ENCODE measurements at regions not wholly inside any gene's neighbourhood (a gene's known extent, or its start where the extent isn't known, plus 50 kb on each side); places are given as distances from the start of the nearest gene placed in this dataset.

DNA sequence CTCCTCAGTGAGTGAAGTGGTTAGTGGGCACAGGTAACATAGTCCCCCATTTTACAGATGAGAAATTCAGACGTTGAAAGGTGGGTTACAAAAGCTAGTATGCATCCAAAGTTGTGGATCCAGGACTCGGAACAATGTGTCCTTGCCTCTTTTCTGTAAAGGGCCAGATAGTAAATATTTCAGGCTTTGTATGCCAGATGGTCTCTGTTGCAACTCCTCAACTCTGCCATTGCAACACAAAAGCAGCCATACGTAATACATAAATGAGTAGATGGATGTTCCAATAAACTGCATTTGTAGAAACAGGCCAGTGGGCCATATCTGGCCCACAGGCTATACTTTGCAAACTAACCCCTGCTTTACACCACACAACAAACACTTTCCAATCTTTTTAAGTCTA, 166.6 kb upstream of the PKDCC start:
- DNase-seq (ENCODE audit: low read depth) = peak; percentile 95
- H3K4me3 ChIP-seq (ENCODE audit: low read depth, low read length) = no peak overlapping the region
- TF ChIP-seq, protein P1, sequence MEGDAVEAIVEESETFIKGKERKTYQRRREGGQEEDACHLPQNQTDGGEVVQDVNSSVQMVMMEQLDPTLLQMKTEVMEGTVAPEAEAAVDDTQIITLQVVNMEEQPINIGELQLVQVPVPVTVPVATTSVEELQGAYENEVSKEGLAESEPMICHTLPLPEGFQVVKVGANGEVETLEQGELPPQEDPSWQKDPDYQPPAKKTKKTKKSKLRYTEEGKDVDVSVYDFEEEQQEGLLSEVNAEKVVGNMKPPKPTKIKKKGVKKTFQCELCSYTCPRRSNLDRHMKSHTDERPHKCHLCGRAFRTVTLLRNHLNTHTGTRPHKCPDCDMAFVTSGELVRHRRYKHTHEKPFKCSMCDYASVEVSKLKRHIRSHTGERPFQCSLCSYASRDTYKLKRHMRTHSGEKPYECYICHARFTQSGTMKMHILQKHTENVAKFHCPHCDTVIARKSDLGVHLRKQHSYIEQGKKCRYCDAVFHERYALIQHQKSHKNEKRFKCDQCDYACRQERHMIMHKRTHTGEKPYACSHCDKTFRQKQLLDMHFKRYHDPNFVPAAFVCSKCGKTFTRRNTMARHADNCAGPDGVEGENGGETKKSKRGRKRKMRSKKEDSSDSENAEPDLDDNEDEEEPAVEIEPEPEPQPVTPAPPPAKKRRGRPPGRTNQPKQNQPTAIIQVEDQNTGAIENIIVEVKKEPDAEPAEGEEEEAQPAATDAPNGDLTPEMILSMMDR (IDR thresholded peaks at IDR 0.05; ENCODE audit: insufficient read depth, low read depth, low read length) = no peak

DNA sequence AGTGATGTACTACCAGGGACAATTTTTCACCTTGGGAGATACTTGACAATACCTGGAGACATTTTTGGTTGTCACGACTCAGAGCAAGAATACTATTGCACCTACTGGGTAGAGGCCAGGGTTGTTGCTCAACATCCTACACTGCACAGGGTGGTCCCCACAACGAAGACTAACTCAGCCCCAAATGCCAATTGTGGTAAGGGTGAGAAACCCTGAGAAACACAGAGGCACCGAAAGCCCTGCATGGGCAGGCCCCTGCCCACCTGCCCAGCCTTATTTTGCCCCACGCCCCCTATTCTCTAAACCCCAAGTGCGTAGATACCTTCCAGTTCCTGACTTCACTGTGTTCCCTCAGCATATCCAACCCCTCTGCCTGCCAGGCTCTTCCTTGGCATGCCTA, 163.1 kb upstream of the PKDCC start:
- DNase-seq (ENCODE audit: low read depth) = no peak
- TF ChIP-seq, protein P1 (IDR thresholded peaks at IDR 0.05; ENCODE audit: insufficient read depth, low read depth, low read length) = no peak
- H3K4me3 ChIP-seq (ENCODE audit: low read depth, low read length) = no peak overlapping the region

DNA sequence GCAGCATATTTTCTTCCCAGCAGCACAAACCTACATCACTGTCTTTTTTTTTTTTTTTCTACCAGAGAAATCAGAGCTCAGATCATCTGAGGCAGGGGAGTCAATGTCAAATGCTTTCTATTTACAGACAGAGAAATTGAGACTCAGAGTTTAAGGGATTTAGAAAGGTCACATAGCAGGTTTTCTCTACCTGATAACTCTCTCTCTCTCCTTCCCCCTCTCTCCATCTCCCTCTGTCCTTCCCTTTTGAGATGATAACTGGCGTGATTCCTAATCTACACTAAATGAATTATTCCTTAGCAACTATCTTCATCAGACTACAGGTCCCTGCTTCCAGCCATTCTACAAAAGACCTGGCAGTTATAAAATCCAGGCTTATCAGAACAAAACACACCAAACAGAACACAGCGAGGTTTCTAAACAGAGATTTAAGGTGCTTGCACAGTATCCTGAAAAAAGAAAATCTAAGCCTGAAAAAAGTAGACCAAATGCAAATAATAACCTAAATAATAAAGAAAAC, 161.6 kb upstream of the PKDCC start:
- TF ChIP-seq, protein P1 (IDR thresholded peaks at IDR 0.05; ENCODE audit: insufficient read depth, low read depth, low read length) = no peak
- H3K4me3 ChIP-seq (ENCODE audit: low read depth, low read length) = no peak overlapping the region
- DNase-seq (ENCODE audit: low read depth) = no peak

DNA sequence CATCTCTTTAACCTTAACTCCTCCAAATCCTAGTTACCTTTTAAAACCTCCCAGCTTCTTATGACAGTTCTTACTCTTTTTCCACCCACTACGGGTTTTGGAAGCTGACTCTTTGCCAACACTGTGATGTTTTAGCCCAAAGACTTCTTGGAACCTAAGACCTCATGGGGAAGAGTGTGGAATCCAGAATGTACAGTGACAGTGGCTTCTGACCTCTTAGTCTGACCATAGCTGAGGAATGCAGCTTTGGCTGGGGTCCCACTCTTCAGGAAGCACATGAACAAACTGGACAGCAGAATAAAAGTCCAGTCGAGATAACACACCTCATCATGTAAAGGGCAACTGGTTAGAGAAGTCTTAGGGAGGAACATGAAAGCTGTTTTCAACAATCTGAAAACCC, 161.1 kb upstream of the PKDCC start:
- DNase-seq (ENCODE audit: low read depth) = peak; percentile 38
- H3K4me3 ChIP-seq (ENCODE audit: low read depth, low read length) = no peak overlapping the region
- TF ChIP-seq, protein P1 (IDR thresholded peaks at IDR 0.05; ENCODE audit: insufficient read depth, low read depth, low read length) = no peak

DNA sequence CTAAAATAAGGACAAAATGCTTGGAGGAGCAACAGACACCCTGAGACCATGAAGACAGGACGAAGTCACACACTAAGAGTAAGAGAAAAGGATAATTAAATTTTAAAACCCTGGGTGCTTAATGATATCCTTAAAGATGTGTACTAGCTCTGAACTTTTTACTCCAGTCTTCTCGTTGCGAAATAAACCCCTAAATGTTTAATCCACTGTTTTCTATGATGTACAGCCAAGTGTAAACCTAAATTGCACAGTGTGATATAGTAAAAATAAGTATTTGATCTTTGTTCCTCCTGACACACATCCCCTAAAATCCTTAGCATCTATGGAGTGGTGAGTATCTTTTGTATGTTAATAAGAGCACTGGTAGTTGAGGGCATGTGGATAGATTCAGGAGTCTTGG, 157.5 kb upstream of the PKDCC start:
- DNase-seq (ENCODE audit: low read depth) = no peak
- TF ChIP-seq, protein P1 (IDR thresholded peaks at IDR 0.05; ENCODE audit: insufficient read depth, low read depth, low read length) = no peak
- no peak overlapping the region for H3K4me3 ChIP-seq (ENCODE audit: low read depth, low read length)

DNA sequence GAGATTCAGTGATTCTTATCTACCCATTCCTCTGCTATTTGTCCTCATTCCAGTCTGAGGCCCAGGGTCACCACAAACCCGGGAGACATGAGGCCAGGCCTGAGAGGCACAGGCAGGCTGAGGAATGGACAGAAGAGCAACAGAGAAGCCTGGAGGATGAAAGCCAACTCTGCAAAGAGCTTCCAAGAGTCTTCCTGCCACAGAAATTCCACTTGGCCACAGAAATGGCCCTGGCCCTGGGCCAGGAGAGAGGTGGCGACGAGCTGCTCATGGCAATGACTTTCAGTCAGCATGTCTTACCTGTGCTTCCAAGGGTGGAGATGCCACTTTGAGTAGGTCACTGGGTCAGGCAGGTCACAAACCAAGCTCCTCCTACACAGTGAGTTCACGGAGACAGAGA, 155.3 kb upstream of the PKDCC start:
- DNase-seq (ENCODE audit: low read depth) = no peak
- TF ChIP-seq, protein P1 (IDR thresholded peaks at IDR 0.05; ENCODE audit: insufficient read depth, low read depth, low read length) = no peak
- H3K4me3 ChIP-seq (ENCODE audit: low read depth, low read length) = no peak overlapping the region

Measured in fibroblast of villous mesenchyme (primary cell).